Sigmoid colon (tissue), 4 donors: ENCODE measurements at regions not wholly inside any gene's neighbourhood (a gene's known extent, or its start where the extent isn't known, plus 50 kb on each side); places are given as distances from the start of the nearest gene placed in this dataset.

Experiments used
- CTCF ChIP-seq, 4 experiments: fragments of 450-650 bp in 3 of 4; fragments of 200-600 bp in 1 of 4; IDR thresholded peaks; one replicate each; pipeline ENCODE4 v1.5.1; 2016 to 2019; ENCODE audit warnings: antibody characterized with exemption in 4 of 4, mild to moderate bottlenecking in 3 of 4, moderate library complexity in 2 of 4
- EP300 ChIP-seq, 4 donors: sonication (generic); formaldehyde crosslinking; IDR thresholded peaks; one replicate each; pipeline ENCODE4 v1.6.1; 2017; ENCODE audit warnings: antibody characterized with exemption in 4 of 4
- POLR2AphosphoS5 ChIP-seq, 4 donors: sonication (generic); formaldehyde crosslinking; IDR thresholded peaks; one replicate each; pipeline ENCODE4 v1.6.1; 2017; ENCODE audit warnings: antibody characterized with exemption in 4 of 4

GRCh38 chr15:38692789-38693062, 128.1 kb upstream of the RASGRP1 start:
- TF ChIP-seq CTCF (IDR thresholded peaks at IDR 0.05) (no peak), EP300 (IDR thresholded peaks at IDR 0.05) (no peak), POLR2AphosphoS5 (IDR thresholded peaks at IDR 0.05) (no peak)
